ENCODE measurements at regions not wholly inside any gene's neighbourhood (a gene's known extent, or its start where the extent isn't known, plus 50 kb on each side); places are given as distances from the start of the nearest gene placed in this dataset.
"Not testable (repeated sequence)": the region's sequence is repeated elsewhere in the genome, so short reads cannot be mapped to it uniquely, and the experiment has no call there.

GRCh38 chr9:94169968-94170367, 85.7 kb downstream of the PTPDC1 start:
- ChIA-PET POLR2A (no interaction called here), CTCF (interaction anchor here (0.9 to 1.0 kb wide), 2 partner anchors 104 to 105 kb away, joined by 3 to 5 read pairs; no protein-coding TSS in a partner anchor)
- ATAC-seq: no peak
- Mint-ChIP-seq H3K27ac (peak overlapping the region; percentile 7), H3K27me3 (ENCODE audit: low read depth) (no peaks in the 10 kb centered on the region), H3K4me1 (ENCODE audit: low read depth) (peaks cover 66% of the 10 kb centered on the region), H3K9me3 (ENCODE audit: insufficient read depth) (no peaks in the 10 kb centered on the region), H3K4me3 (peak overlapping the region; percentile 62), H3K36me3 (ENCODE audit: low read depth) (peaks cover 56% of the 10 kb centered on the region)
- DNase-seq: no peak

- Mint-ChIP-seq H3K27me3 (ENCODE audit: low read depth) (no peaks in the 10 kb centered on the region), H3K4me3 (no peak overlapping the region), H3K36me3 (ENCODE audit: low read depth) (peaks cover 69% of the 10 kb centered on the region), H3K9me3 (ENCODE audit: insufficient read depth) (no peaks in the 10 kb centered on the region), H3K27ac (peak overlapping the region; percentile 47), H3K4me1 (ENCODE audit: low read depth) (peaks cover 72% of the 10 kb centered on the region)
- no peak for DNase-seq
- ChIA-PET CTCF (interaction anchor here (0.7 to 1.6 kb wide), 4 partner anchors 13 to 160 kb away, joined by 3 to 4 read pairs (median 4); no protein-coding TSS in a partner anchor), POLR2A (interaction anchor here (1.1 kb wide), 1 partner anchor 16 kb away, joined by 3 read pairs; no protein-coding TSS in a partner anchor)
- no peak for ATAC-seq
Observed at GRCh38 chr9:94173632-94174031, 85.5 kb upstream of the ZNF169 start.

DNA sequence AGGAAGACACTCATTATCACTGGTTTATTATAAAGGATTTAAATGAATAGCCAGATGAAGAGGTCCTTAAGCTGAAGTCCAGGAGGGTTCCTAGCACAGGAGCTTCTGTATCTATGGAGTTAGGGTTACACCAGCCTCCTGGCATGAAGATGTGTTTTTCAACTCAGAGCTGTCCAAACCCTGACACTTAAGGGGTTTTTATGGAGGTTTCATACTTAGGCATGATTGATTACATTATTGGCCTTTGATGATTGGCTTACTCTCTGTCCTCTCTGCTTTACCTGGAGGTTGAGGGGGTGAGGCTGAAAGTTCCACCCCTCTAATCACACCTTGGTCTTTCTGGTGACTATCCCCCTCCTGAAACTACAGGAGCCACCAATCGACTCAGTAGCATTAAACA, 84.9 kb upstream of the ZNF169 start:
- Mint-ChIP-seq H3K27ac (no peak overlapping the region), H3K4me1 (ENCODE audit: low read depth) (peaks cover 73% of the 10 kb centered on the region), H3K36me3 (ENCODE audit: low read depth) (peaks cover 69% of the 10 kb centered on the region), H3K9me3 (ENCODE audit: insufficient read depth) (no peaks in the 10 kb centered on the region), H3K4me3 (no peak overlapping the region), H3K27me3 (ENCODE audit: low read depth) (no peaks in the 10 kb centered on the region)
- ChIA-PET POLR2A (interaction anchor here (0.8 to 1.1 kb wide), 2 partner anchors 15 to 16 kb away, joined by 3 read pairs; no protein-coding TSS in a partner anchor), CTCF (interaction anchor here (0.9 to 1.6 kb wide), 3 partner anchors 13 to 109 kb away, joined by 3 to 4 read pairs (median 4); no protein-coding TSS in a partner anchor)
- ATAC-seq (no peak), DNase-seq (no peak)

- Mint-ChIP-seq H3K4me3 (no peak overlapping the region), H3K36me3 (ENCODE audit: low read depth) (peaks cover 69% of the 10 kb centered on the region), H3K27me3 (ENCODE audit: low read depth) (no peaks in the 10 kb centered on the region), H3K27ac (no peak overlapping the region), H3K4me1 (ENCODE audit: low read depth) (peaks cover 63% of the 10 kb centered on the region), H3K9me3 (ENCODE audit: insufficient read depth) (no peaks in the 10 kb centered on the region)
- DNase-seq: no peak
- ChIA-PET CTCF (no interaction called here), POLR2A (no interaction called here)
- ATAC-seq: no peak
Observed at GRCh38 chr9:94175669-94176068, 83.4 kb upstream of the ZNF169 start.

DNA sequence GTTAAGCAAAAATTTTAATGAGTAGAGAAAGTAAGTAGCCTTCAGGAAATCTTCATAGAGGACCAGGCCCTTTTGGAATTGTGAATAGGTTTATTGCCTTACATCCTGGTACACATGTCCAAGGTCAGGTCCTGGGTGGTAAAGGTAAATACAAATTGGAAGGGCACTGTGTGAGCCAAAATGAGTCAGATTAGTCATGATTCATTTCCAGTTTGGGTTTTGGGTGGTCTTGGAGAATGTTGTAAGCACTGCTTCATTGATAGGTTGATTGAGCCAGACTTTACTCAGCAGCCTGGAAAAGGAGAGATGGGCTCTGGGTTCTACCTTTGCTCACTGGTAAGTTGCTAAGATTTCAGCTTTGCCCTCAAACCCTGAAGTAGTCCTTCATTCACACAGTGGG, 82.5 kb upstream of the ZNF169 start:
- CTCF ChIA-PET: no interaction called here
- Mint-ChIP-seq H3K4me1 (ENCODE audit: low read depth) (peaks cover 63% of the 10 kb centered on the region), H3K36me3 (ENCODE audit: low read depth) (peaks cover 72% of the 10 kb centered on the region), H3K27me3 (ENCODE audit: low read depth) (no peaks in the 10 kb centered on the region), H3K9me3 (ENCODE audit: insufficient read depth) (no peaks in the 10 kb centered on the region), H3K4me3 (no peak overlapping the region), H3K27ac (no peak overlapping the region)
- POLR2A ChIA-PET: no interaction called here
- ATAC-seq: no peak
- no peak for DNase-seq

- ChIA-PET CTCF (interaction anchor here (0.8 to 0.9 kb wide), 2 partner anchors 35 to 113 kb away, joined by 3 read pairs; no protein-coding TSS in a partner anchor), POLR2A (interaction anchor here (1.1 kb wide), 1 partner anchor 12 kb away, joined by 3 read pairs; no protein-coding TSS in a partner anchor)
- Mint-ChIP-seq H3K4me3 (no peak overlapping the region), H3K9me3 (ENCODE audit: insufficient read depth) (no peaks in the 10 kb centered on the region), H3K27me3 (ENCODE audit: low read depth) (no peaks in the 10 kb centered on the region), H3K4me1 (ENCODE audit: low read depth) (peaks cover 49% of the 10 kb centered on the region), H3K27ac (peak overlapping the region; percentile 55), H3K36me3 (ENCODE audit: low read depth) (peaks cover 75% of the 10 kb centered on the region)
- ATAC-seq: no peak
- no peak for DNase-seq
Observed at GRCh38 chr9:94178927-94179326, 80.2 kb upstream of the ZNF169 start.

DNA sequence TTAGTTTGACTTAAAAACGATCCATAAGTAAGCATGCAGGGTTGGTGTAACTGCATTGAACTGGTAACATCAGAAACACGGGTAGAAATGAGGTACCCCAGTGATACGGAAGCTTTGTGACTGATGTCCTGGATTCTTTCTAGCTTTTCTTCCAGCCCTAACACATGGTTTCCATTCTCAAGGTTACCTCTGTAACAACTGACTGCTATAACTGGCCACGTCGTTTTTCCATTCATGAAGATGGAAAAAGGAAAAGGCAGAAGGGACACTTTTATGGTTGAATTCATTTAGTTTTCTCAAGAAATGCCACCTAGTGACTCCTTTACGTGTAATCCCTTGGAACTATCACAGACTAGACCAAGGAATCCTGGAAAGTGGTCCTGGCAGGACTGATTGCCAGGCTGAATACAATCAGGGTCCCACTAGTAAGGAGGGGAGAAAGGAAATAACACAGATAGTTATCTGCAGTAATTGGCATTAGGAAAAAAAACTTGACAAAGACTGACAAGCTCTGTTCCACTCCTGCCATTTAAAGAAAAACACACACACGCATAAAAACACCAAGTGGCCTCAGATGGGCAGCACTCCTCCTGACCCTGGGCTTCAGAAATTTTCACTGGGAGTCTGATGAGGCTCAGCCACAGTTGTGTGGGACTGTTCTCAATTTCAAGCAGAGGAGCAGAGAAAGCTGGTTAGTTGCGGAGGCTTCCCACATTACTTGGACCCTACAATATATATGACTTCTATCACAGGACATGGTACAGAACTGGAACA, 77.5 kb upstream of the ZNF169 start:
- no peak overlapping the region for H3K4me3 Mint-ChIP-seq
- no peaks in the 10 kb centered on the region for H3K27me3 Mint-ChIP-seq (ENCODE audit: low read depth)
- H3K4me1 Mint-ChIP-seq (ENCODE audit: low read depth): peaks cover 30% of the 10 kb centered on the region
- ATAC-seq (no peak), DNase-seq (no peak)
- no peaks in the 10 kb centered on the region for H3K9me3 Mint-ChIP-seq (ENCODE audit: insufficient read depth)
- POLR2A ChIA-PET: interaction anchor here (1.1 kb wide), 1 partner anchor 16 kb away, joined by 3 read pairs; no protein-coding TSS in a partner anchor
- H3K27ac Mint-ChIP-seq: peak overlapping the region; percentile 39
- peaks cover 59% of the 10 kb centered on the region for H3K36me3 Mint-ChIP-seq (ENCODE audit: low read depth)
- CTCF ChIA-PET: interaction anchor here (0.7 kb wide), 1 partner anchor 10 kb away, joined by 3 read pairs; no protein-coding TSS in a partner anchor

- ChIA-PET POLR2A (no interaction called here), CTCF (no interaction called here)
- DNase-seq: no peak
- Mint-ChIP-seq H3K27ac (peak overlapping the region; percentile 8), H3K36me3 (ENCODE audit: low read depth) (peaks cover 56% of the 10 kb centered on the region), H3K9me3 (ENCODE audit: insufficient read depth) (no peaks in the 10 kb centered on the region), H3K4me3 (no peak overlapping the region), H3K4me1 (ENCODE audit: low read depth) (peaks cover 21% of the 10 kb centered on the region), H3K27me3 (ENCODE audit: low read depth) (no peaks in the 10 kb centered on the region)
- no peak for ATAC-seq
Observed at GRCh38 chr9:94182532-94182931, 76.6 kb upstream of the ZNF169 start.

DNA sequence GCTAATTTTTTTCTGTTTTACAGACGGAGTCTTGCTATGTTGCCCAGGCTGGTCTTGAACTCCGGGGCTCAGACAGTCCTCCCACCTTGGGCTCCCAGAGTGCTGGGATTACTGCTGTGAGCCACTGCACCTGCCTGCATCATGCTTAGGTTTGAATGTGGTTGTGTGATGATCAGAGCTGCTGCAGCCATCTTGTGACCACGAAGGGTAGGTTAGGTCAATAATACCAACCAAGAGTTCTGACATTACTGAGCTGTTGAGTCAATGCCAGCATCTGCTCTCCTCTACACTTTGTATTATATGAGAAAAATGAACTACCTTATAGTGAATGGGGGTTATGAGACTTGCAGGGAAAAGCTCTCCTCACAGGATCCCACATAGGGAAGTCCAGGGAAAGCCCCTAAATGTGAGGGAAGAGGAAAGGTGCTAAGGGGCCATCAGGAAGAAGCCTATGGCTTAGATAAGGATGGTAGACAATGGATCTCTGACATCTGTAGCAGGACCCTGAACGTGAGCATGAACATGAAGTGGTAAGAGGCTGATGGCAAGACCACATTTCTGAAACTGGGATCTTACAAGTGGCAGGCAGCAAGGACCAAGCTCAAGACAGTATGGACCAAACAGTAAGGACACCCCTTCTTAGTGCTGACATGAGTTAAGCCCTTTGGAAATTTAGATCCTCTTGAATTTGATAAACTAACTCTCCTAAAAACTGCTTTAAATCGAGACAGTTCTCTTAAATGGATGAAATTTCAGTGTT, 75.7 kb upstream of the ZNF169 start:
- ATAC-seq: no peak
- CTCF ChIA-PET: no interaction called here
- peaks cover 23% of the 10 kb centered on the region for H3K4me1 Mint-ChIP-seq (ENCODE audit: low read depth)

GRCh38 chr9:94188246-94188645, 70.9 kb upstream of the ZNF169 start:
- Mint-ChIP-seq H3K4me1 (ENCODE audit: low read depth) (peaks cover 4% of the 10 kb centered on the region), H3K4me3 (no peak overlapping the region), H3K27ac (no peak overlapping the region), H3K27me3 (ENCODE audit: low read depth) (no peaks in the 10 kb centered on the region), H3K9me3 (ENCODE audit: insufficient read depth) (peaks cover 15% of the 10 kb centered on the region), H3K36me3 (ENCODE audit: low read depth) (peaks cover 51% of the 10 kb centered on the region)
- DNase-seq: no peak
- ChIA-PET CTCF (no interaction called here), POLR2A (no interaction called here)
- no peak for ATAC-seq

More for the DNA sequence above, 75.7 kb upstream of the ZNF169 start:
- H3K9me3 Mint-ChIP-seq (ENCODE audit: insufficient read depth): no peaks in the 10 kb centered on the region
- H3K36me3 Mint-ChIP-seq (ENCODE audit: low read depth): peaks cover 62% of the 10 kb centered on the region
- H3K4me3 Mint-ChIP-seq: no peak overlapping the region
- H3K27me3 Mint-ChIP-seq (ENCODE audit: low read depth): no peaks in the 10 kb centered on the region
- no peak for DNase-seq
- POLR2A ChIA-PET: no interaction called here
- H3K27ac Mint-ChIP-seq: no peak overlapping the region

DNA sequence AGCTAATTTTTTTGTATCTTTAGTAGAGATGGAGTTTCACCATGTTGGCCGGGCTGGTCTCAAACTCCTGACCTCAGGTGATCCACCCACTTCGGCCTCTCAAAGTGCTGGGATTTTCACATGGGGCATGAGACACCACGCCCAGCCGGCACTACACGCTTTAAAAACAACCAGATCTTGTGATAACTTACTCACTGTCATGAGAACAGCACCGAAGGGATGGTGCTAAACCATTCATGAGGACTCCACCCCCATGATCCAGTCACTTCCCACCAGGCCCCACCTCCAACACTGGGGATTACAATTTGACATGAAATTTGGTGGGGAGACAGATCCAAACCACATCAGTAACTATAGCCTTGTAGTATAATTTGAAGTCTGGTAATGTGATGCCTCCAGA, 67.4 kb upstream of the ZNF169 start:
- H3K27ac Mint-ChIP-seq; DNase-seq; ATAC-seq; H3K27me3 Mint-ChIP-seq (ENCODE audit: low read depth); POLR2A ChIA-PET; CTCF ChIA-PET; H3K4me1 Mint-ChIP-seq (ENCODE audit: low read depth); H3K4me3 Mint-ChIP-seq: not testable (repeated sequence)
- Mint-ChIP-seq H3K36me3 (ENCODE audit: low read depth) (peaks cover 58% of the 10 kb centered on the region), H3K9me3 (ENCODE audit: insufficient read depth) (peaks cover 28% of the 10 kb centered on the region)

- Mint-ChIP-seq H3K9me3 (ENCODE audit: insufficient read depth) (peaks cover 15% of the 10 kb centered on the region), H3K4me3 (no peak overlapping the region), H3K27ac (no peak overlapping the region), H3K36me3 (ENCODE audit: low read depth) (peaks cover 25% of the 10 kb centered on the region), H3K4me1 (ENCODE audit: low read depth) (no peaks in the 10 kb centered on the region), H3K27me3 (ENCODE audit: low read depth) (no peaks in the 10 kb centered on the region)
- ChIA-PET CTCF (interaction anchor here (2.3 kb wide), 1 partner anchor 132 kb away, joined by 6 read pairs; no protein-coding TSS in a partner anchor), POLR2A (no interaction called here)
- DNase-seq: no peak
- ATAC-seq: no peak
Observed at GRCh38 chr9:94198414-94198813, 60.7 kb upstream of the ZNF169 start.

Measured in activated CD8-positive, alpha-beta T cell treated with anti-CD3 and anti-CD28 coated beads, Interleukin-2, amount 10 ng/mL, durations not matched to agents 7 days and 5 days (primary cell).